Stomach (tissue), 4 donors: ENCODE measurements at regions not wholly inside any gene's neighbourhood (a gene's known extent, or its start where the extent isn't known, plus 50 kb on each side); places are given as distances from the start of the nearest gene placed in this dataset.

Experiments
- CTCF ChIP-seq, 7 experiments: fragments of 450-650 bp in 4 of 7; fragments of 200-600 bp in 3 of 7; sonication (generic) in 3 of 7; IDR thresholded peaks; one replicate each; pipeline ENCODE4 v1.5.1; 2016 to 2019; ENCODE audit warnings: antibody characterized with exemption in 7 of 7, control low read depth in 2 of 7, mild to moderate bottlenecking in 1 of 7
- EP300 ChIP-seq: sonication (generic); formaldehyde crosslinking; IDR thresholded peaks from one replicate; pipeline ENCODE4 v1.6.1; 2017; ENCODE audit warnings: antibody characterized with exemption
- POLR2A ChIP-seq, 4 donors: fragments of 450-650 bp; IDR thresholded peaks; one replicate each; pipeline ENCODE4 v1.6.1; 2016; ENCODE audit warnings: antibody characterized with exemption in 4 of 4, control low read depth in 2 of 4, mild to moderate bottlenecking in 1 of 4, moderate library complexity in 1 of 4
- POLR2AphosphoS5 ChIP-seq, 3 donors: sonication (generic); formaldehyde crosslinking; IDR thresholded peaks; one replicate each; pipeline ENCODE4 v1.6.1; 2016; ENCODE audit warnings: antibody characterized with exemption in 3 of 3

DNA sequence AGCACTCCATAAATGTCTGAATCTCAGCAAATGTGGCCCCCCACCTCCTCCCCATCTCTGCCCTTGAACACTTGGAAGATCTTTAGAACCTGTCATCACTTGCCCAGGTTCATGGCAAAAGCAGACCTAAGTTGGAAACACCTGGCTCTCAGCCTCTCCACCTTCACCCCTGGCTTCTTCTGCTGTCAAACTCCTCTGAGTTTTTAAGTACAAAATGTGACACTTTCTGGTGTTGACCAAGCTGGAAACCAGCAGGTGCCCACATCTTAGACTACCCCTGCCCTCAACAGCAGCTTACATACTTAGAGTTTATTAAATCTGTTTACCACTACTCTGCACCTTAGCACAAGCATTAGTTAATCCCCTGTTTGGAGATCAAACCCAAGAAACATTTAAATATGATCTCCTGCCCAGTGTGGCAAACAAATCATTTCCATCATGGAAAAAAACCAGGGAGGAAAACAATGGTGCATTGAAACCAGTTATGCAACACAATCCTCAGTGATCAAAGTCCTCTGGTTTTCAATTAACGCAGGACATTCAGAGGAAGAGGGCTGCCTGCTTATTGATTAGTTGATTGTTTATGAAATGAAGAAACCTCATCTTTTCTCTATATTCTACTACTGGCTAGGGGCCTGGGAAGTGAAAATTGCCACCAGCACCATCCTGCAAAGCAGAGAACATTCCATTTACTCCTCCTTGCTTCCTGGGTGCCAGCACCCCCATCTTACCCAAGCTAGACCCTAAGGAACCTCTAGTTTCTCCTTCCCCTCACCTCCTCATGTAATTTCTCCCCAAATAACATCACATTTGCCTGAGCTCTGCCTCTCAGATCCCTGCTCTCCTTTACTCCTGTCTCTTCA, 139.4 kb upstream of the RAB4A start:
- TF ChIP-seq CTCF (IDR thresholded peaks at IDR 0.05) = no peak
- peak in 2 of 3 donors; percentile 31 to 32 for TF ChIP-seq POLR2AphosphoS5 (IDR thresholded peaks at IDR 0.05)
- no peak for TF ChIP-seq POLR2A (IDR thresholded peaks at IDR 0.05)
- TF ChIP-seq EP300 = no peak
